GM12878 (cell line): ENCODE measurements at regions not wholly inside any gene's neighbourhood (a gene's known extent, or its start where the extent isn't known, plus 50 kb on each side); places are given as distances from the start of the nearest gene placed in this dataset.

Source experiments
- ATAC-seq: fragments of 200-7000 bp; cut with Tn5 transposase; 3 replicates; pipeline ENCODE4 v1.9.1; 2020; ENCODE audit warnings: mild to moderate bottlenecking, moderate library complexity
- BruUV-seq: library from RNA; stranded (reverse); fragments of 400-500 nt; replicated peaks from 2 replicates; lab custom pipeline; 2021; lab: Mats Ljungman, UMichigan
- CTCF ChIA-PET: fragments of 300-600 bp; sonication (Branson Sonifier 250); formaldehyde crosslinking; extraction: SDS; loops from one replicate; lab custom pipeline; 2021; ENCODE audit warnings: inconsistent platforms; lab: Yijun Ruan, JAX
- POLR2A ChIA-PET: fragments of 350-600 bp; formaldehyde crosslinking; extraction: SDS; loops from one replicate; lab custom pipeline; 2021; ENCODE audit warnings: inconsistent platforms; lab: Charles Lee
- RAD21 ChIA-PET: fragments of 300-600 bp; sonication (Branson Sonifier 250); formaldehyde crosslinking; loops from one replicate; lab custom pipeline; 2023; ENCODE audit warnings: antibody characterized with exemption; ENCODE audit not compliant: unreplicated experiment; lab: Charles Lee
- SMC1A ChIA-PET: fragments of 300-600 bp; sonication (Branson Sonifier 250); formaldehyde crosslinking; loops from one replicate; lab custom pipeline; 2023; ENCODE audit not compliant: unreplicated experiment, uncharacterized antibody; lab: Charles Lee
- DNase-seq: peaks from one replicate; pipeline ENCODE4 v3.0.0-alpha.2; 2011; ENCODE audit warnings: low read depth, low spot score
- FAIRE-seq: peaks from 3 replicates; lab custom pipeline; 2011; peaks lifted over from hg19 to GRCh38; lab: Jason Lieb, UNC
- H2AFZ ChIP-seq: 2 replicates; pipeline ENCODE4 v1.6.0; 2011; ENCODE audit warnings: low read depth, low read length, control low read depth; ENCODE audit not compliant: control insufficient read depth
- H3K27ac ChIP-seq: 2 replicates; pipeline ENCODE4 v1.5.1; 2011; ENCODE audit warnings: control low read depth; ENCODE audit not compliant: control insufficient read depth, insufficient read depth
- H3K27me3 ChIP-seq, 2 experiments: replicated peaks in 1 of 2; 2 replicates each; pipeline versions ENCODE4 v1.6.0 to v1.6.1; 2011; ENCODE audit warnings: low read length in 1 of 2; ENCODE audit not compliant: control insufficient read depth in 2 of 2, insufficient read depth in 2 of 2
- H3K36me3 ChIP-seq, 2 experiments: 2 replicates each; pipeline ENCODE4 v1.5.1; 2011; ENCODE audit warnings: low read length in 1 of 2; ENCODE audit not compliant: control insufficient read depth in 2 of 2, insufficient read depth in 2 of 2
- H3K4me1 ChIP-seq: 2 replicates; pipeline ENCODE4 v1.6.1; 2011; ENCODE audit warnings: mild to moderate bottlenecking, low read length, moderate library complexity, mixed read lengths; ENCODE audit not compliant: control insufficient read depth, insufficient read depth
- H3K4me2 ChIP-seq: 2 replicates; pipeline ENCODE4 v1.6.0; 2011; ENCODE audit warnings: control low read depth; ENCODE audit not compliant: control insufficient read depth, insufficient read depth
- H3K4me3 ChIP-seq: fragments of 200-600 bp; sonication (generic); 2 replicates; pipeline ENCODE4 v1.5.1; 2016
- H3K79me2 ChIP-seq: 2 replicates; pipeline ENCODE4 v1.6.0; 2011; ENCODE audit warnings: low read length; ENCODE audit not compliant: control insufficient read depth, insufficient read depth
- H3K9ac ChIP-seq: 2 replicates; pipeline ENCODE4 v1.8.0; 2011; ENCODE audit warnings: low read length, control low read depth, mixed read lengths; ENCODE audit not compliant: control insufficient read depth, insufficient read depth
- H3K9me3 ChIP-seq: replicated peaks from 3 replicates; pipeline ENCODE4 v1.5.1; 2011; ENCODE audit warnings: mild to moderate bottlenecking, low read length; ENCODE audit not compliant: control insufficient read depth, insufficient read depth
- H4K20me1 ChIP-seq: 2 replicates; pipeline ENCODE4 v1.6.0; 2011; ENCODE audit not compliant: control insufficient read depth, insufficient read depth
- EP300 ChIP-seq, 2 experiments: fragments of 150-350 bp in 1 of 2; IDR thresholded peaks; 2 replicates each; pipeline ENCODE4 v1.6.1; 2011 to 2012; ENCODE audit warnings: low read depth in 2 of 2, low read length in 2 of 2, borderline replicate concordance in 1 of 2, improper control_type of control experiment in 1 of 2, inconsistent platforms in 1 of 2; ENCODE audit not compliant: control insufficient read depth in 1 of 2
- NR2C1 ChIP-seq: fragments of 450-650 bp; IDR thresholded peaks from 2 replicates; pipeline ENCODE4 v1.6.1; 2017; ENCODE audit warnings: antibody characterized with exemption, mild to moderate bottlenecking, moderate library complexity
- POLR2AphosphoS2 ChIP-seq: IDR thresholded peaks from 2 replicates; pipeline ENCODE4 v1.6.1; 2011; ENCODE audit warnings: low read depth, mild to moderate bottlenecking, low read length, improper control_type of control experiment, moderate library complexity
- POLR2AphosphoS5 ChIP-seq: IDR thresholded peaks from 2 replicates; pipeline ENCODE4 v1.6.1; 2011; ENCODE audit warnings: mild to moderate bottlenecking, low read length, inconsistent platforms
- RFX5 ChIP-seq: IDR thresholded peaks from 2 replicates; pipeline ENCODE4 v1.6.1; 2011; ENCODE audit warnings: low read depth, low read length, improper control_type of control experiment
- ZNF384 ChIP-seq: IDR thresholded peaks from 2 replicates; pipeline ENCODE4 v1.6.1; 2012; ENCODE audit warnings: low read depth, mild to moderate bottlenecking, low read length, improper control_type of control experiment, borderline replicate concordance
- WGBS: methylation state at CpG from one replicate; pipeline ENCODE4 v1.1.6; 2016; ENCODE audit warnings: low lambda C conversion rate; ENCODE audit not compliant: insufficient replicate concordance, insufficient coverage; ENCODE audit errors: missing lambda C conversion rate; 5-methylcytosine and 5-hydroxymethylcytosine counted together
- in situ Hi-C: fragments of 300-500 bp; cut with MboI; formaldehyde crosslinking; loops from 9 replicates; pipeline ENCODE4 v1.14.3; 2018; ENCODE audit warnings: mixed read lengths
- intact Hi-C: fragments of 100-400 bp; cut with micrococcal nuclease; formaldehyde crosslinking; loops from one replicate; pipeline ENCODE4 v1.14.2; 2022; ENCODE audit not compliant: unreplicated experiment
- TF ChIP-seq, protein P1 (sequence below): fragments of 450-650 bp; IDR thresholded peaks from 2 replicates; pipeline ENCODE4 v1.6.1; 2014; ENCODE audit warnings: mild to moderate bottlenecking
- TF ChIP-seq, protein P2 (sequence below): fragments of 450-650 bp; IDR thresholded peaks from 2 replicates; pipeline ENCODE4 v1.6.1; 2017; ENCODE audit warnings: mild to moderate bottlenecking
- TF ChIP-seq, protein P3 (sequence below): fragments of 450-650 bp; IDR thresholded peaks from 2 replicates; pipeline ENCODE4 v1.6.1; 2017; ENCODE audit warnings: mild to moderate bottlenecking, moderate library complexity

DNA sequence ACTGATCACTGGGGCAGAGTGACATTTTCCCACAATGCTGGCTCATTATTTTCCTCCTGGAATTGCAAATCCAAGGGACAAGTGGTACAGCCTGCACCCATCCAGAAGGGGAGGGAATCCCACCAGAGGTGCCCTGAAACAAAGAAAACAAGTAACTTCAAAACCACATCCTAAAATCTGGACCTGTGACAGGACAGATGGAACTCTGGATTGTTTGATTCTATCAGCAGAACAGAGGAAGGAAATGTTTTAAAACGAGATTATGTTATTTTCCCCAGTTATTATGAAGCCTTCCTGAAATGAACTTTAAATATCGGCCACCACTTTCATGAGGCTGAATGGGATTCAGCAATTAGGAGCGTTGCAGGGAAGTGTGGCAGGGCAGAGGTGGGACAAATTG lies 62.2 kb upstream of the ECHDC3 start:
- no peak for FAIRE-seq
- in situ Hi-C loops (loop anchor here (10.0 kb wide), 1 partner anchor 505 kb away; no protein-coding TSS in a partner anchor), intact Hi-C loops (loop anchor here (5.0 to 10.0 kb wide), 2 partner anchors 48 to 505 kb away; no protein-coding TSS in a partner anchor)
- DNase-seq: no peak
- ChIA-PET CTCF (interaction anchor here (1.0 kb wide), 1 partner anchor 19 kb away, joined by 4 read pairs; no protein-coding TSS in a partner anchor), SMC1A (interaction anchor here (0.9 to 1.6 kb wide), 3 partner anchors 68 to 165 kb away, joined by 3 to 5 read pairs (median 5); no protein-coding TSS in a partner anchor), RAD21 (interaction anchor here (1.5 kb wide), 1 partner anchor 125 kb away, joined by 3 read pairs; no protein-coding TSS in a partner anchor), POLR2A (interaction anchor here (0.6 kb wide), 1 partner anchor 572 kb away, joined by 3 read pairs; no protein-coding TSS in a partner anchor)
- TF ChIP-seq, protein P1, sequence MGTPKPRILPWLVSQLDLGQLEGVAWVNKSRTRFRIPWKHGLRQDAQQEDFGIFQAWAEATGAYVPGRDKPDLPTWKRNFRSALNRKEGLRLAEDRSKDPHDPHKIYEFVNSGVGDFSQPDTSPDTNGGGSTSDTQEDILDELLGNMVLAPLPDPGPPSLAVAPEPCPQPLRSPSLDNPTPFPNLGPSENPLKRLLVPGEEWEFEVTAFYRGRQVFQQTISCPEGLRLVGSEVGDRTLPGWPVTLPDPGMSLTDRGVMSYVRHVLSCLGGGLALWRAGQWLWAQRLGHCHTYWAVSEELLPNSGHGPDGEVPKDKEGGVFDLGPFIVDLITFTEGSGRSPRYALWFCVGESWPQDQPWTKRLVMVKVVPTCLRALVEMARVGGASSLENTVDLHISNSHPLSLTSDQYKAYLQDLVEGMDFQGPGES: no peak
- TF ChIP-seq NR2C1 (no peak), RFX5 (no peak), POLR2AphosphoS5 (no peak), POLR2AphosphoS2 (no peak), ZNF384 (no peak), EP300 (IDR thresholded peaks at IDR 0.05; ENCODE audit: borderline replicate concordance in 1 of 2, control insufficient read depth in 1 of 2, low read depth in 2 of 2, low read length in 2 of 2) (no peak)
- TF ChIP-seq, protein P2, sequence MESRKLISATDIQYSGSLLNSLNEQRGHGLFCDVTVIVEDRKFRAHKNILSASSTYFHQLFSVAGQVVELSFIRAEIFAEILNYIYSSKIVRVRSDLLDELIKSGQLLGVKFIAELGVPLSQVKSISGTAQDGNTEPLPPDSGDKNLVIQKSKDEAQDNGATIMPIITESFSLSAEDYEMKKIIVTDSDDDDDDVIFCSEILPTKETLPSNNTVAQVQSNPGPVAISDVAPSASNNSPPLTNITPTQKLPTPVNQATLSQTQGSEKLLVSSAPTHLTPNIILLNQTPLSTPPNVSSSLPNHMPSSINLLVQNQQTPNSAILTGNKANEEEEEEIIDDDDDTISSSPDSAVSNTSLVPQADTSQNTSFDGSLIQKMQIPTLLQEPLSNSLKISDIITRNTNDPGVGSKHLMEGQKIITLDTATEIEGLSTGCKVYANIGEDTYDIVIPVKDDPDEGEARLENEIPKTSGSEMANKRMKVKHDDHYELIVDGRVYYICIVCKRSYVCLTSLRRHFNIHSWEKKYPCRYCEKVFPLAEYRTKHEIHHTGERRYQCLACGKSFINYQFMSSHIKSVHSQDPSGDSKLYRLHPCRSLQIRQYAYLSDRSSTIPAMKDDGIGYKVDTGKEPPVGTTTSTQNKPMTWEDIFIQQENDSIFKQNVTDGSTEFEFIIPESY: no peak
- TF ChIP-seq, protein P3, sequence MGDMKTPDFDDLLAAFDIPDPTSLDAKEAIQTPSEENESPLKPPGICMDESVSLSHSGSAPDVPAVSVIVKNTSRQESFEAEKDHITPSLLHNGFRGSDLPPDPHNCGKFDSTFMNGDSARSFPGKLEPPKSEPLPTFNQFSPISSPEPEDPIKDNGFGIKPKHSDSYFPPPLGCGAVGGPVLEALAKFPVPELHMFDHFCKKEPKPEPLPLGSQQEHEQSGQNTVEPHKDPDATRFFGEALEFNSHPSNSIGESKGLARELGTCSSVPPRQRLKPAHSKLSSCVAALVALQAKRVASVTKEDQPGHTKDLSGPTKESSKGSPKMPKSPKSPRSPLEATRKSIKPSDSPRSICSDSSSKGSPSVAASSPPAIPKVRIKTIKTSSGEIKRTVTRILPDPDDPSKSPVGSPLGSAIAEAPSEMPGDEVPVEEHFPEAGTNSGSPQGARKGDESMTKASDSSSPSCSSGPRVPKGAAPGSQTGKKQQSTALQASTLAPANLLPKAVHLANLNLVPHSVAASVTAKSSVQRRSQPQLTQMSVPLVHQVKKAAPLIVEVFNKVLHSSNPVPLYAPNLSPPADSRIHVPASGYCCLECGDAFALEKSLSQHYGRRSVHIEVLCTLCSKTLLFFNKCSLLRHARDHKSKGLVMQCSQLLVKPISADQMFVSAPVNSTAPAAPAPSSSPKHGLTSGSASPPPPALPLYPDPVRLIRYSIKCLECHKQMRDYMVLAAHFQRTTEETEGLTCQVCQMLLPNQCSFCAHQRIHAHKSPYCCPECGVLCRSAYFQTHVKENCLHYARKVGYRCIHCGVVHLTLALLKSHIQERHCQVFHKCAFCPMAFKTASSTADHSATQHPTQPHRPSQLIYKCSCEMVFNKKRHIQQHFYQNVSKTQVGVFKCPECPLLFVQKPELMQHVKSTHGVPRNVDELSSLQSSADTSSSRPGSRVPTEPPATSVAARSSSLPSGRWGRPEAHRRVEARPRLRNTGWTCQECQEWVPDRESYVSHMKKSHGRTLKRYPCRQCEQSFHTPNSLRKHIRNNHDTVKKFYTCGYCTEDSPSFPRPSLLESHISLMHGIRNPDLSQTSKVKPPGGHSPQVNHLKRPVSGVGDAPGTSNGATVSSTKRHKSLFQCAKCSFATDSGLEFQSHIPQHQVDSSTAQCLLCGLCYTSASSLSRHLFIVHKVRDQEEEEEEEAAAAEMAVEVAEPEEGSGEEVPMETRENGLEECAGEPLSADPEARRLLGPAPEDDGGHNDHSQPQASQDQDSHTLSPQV: no peak
- H3K79me2 ChIP-seq: peaks cover 19% of the 10 kb centered on the region
- 65% methylated on average over 3 of the region's 3 CpGs for WGBS
- no peaks in the 10 kb centered on the region for H3K36me3 ChIP-seq
- no peaks in the 10 kb centered on the region for H4K20me1 ChIP-seq
- peak overlapping the region; percentile 1; the same call in 1 of the 2 replicates for H3K27ac ChIP-seq
- peaks cover 60% of the 10 kb centered on the region for H3K4me1 ChIP-seq
- no peak overlapping the region for H3K4me2 ChIP-seq
- H2AFZ ChIP-seq: no peak overlapping the region
- no peak overlapping the region for H3K9ac ChIP-seq
- BruUV-seq: no TSS peak
- no peak for ATAC-seq
- H3K9me3 ChIP-seq: peaks cover 1% of the 10 kb centered on the region; the same call in 2 of the 3 replicates
- H3K27me3 ChIP-seq: no peaks in the 10 kb centered on the region
- no peak overlapping the region for H3K4me3 ChIP-seq
